Tibial nerve (tissue), 4 donors: ENCODE measurements at regions not wholly inside any gene's neighbourhood (a gene's known extent, or its start where the extent isn't known, plus 50 kb on each side); places are given as distances from the start of the nearest gene placed in this dataset.
A peak's percentile ranks its signal among the peaks of the same experiment; 100 is the strongest.

ENCODE experiments used
- DNase-seq, 2 donors: peaks; one replicate each; pipeline ENCODE4 v3.0.0-alpha.2; 2019; ENCODE audit warnings: low spot score in 2 of 2
- H3K27ac ChIP-seq, 4 donors: fragments of 200-600 bp; sonication (generic) in 3 of 4; one replicate each; pipeline ENCODE4 v1.5.1; 2017 to 2019; ENCODE audit warnings: mild to moderate bottlenecking in 1 of 4
- H3K27me3 ChIP-seq, 2 donors: fragments of 200-600 bp; sonication (generic) in 1 of 2; one replicate each; pipeline versions ENCODE4 v1.5.1 to v1.6.0; 2017 to 2019
- H3K36me3 ChIP-seq, 3 donors: fragments of 200-600 bp; sonication (generic); one replicate each; pipeline ENCODE4 v1.5.1; 2018 to 2019
- H3K4me1 ChIP-seq, 4 donors: fragments of 200-600 bp; sonication (generic) in 3 of 4; one replicate each; pipeline ENCODE4 v1.5.1; 2017 to 2019
- H3K4me3 ChIP-seq, 4 donors: fragments of 200-600 bp; sonication (generic) in 3 of 4; one replicate each; pipeline ENCODE4 v1.5.1; 2017 to 2019; ENCODE audit warnings: mild to moderate bottlenecking in 1 of 4, moderate library complexity in 1 of 4
- H3K9me3 ChIP-seq, 4 donors: fragments of 200-600 bp; sonication (generic) in 3 of 4; one replicate each; pipeline ENCODE4 v1.5.1; 2017 to 2019
- CTCF ChIP-seq, 5 experiments: fragments of 200-600 bp in 3 of 5; fragments of 450-650 bp in 2 of 5; sonication (generic) in 3 of 5; IDR thresholded peaks; one replicate each; pipeline ENCODE4 v1.5.1; 2016 to 2019; ENCODE audit warnings: antibody characterized with exemption in 5 of 5, mild to moderate bottlenecking in 3 of 5, moderate library complexity in 2 of 5
- EP300 ChIP-seq, 2 donors: sonication (generic); formaldehyde crosslinking; IDR thresholded peaks; one replicate each; pipeline ENCODE4 v1.6.1; 2017; ENCODE audit warnings: antibody characterized with exemption in 2 of 2, mild to moderate bottlenecking in 1 of 2
- POLR2A ChIP-seq, 2 donors: fragments of 450-650 bp; IDR thresholded peaks; one replicate each; pipeline ENCODE4 v1.6.1; 2017; ENCODE audit warnings: antibody characterized with exemption in 2 of 2, mild to moderate bottlenecking in 2 of 2, moderate library complexity in 2 of 2
- WGBS, 2 donors: methylation state at CpG; one replicate each; pipeline ENCODE4 v1.1.5; 2018; 5-methylcytosine and 5-hydroxymethylcytosine counted together

- Histone ChIP-seq H3K36me3 (no peaks in the 10 kb centered on the region), H3K27ac (no peak overlapping the region), H3K9me3 (no peaks in the 10 kb centered on the region), H3K4me3 (no peak overlapping the region), H3K4me1 (no peaks in the 10 kb centered on the region), H3K27me3 (no peaks in the 10 kb centered on the region)
- TF ChIP-seq EP300 (IDR thresholded peaks at IDR 0.05), result no peak
- TF ChIP-seq CTCF (IDR thresholded peaks at IDR 0.05), result peak; percentile 30 to 59 (median 45)
- WGBS, 2 donors, result 0% methylated on average over 1 of the region's 1 CpG
- DNase-seq, result no peak
Observed at GRCh38 chr5:165209101-165209727, 1703.8 kb downstream of the MAT2B start.

GRCh38 chr5:165224366-165225045 lies 1719.1 kb downstream of the MAT2B start:
- H3K4me1 ChIP-seq, result no peaks in the 10 kb centered on the region

GRCh38 chr5:165227515-165227914 lies 1722.1 kb downstream of the MAT2B start:
- no peaks in the 10 kb centered on the region for H3K27me3 ChIP-seq

More at GRCh38 chr5:165224366-165225045, 1719.1 kb downstream of the MAT2B start:
- TF ChIP-seq CTCF (IDR thresholded peaks at IDR 0.05) (no peak), POLR2A (IDR thresholded peaks at IDR 0.05) (no peak), EP300 (IDR thresholded peaks at IDR 0.05) (no peak)
- Histone ChIP-seq H3K36me3 (no peaks in the 10 kb centered on the region), H3K9me3 (no peaks in the 10 kb centered on the region), H3K27me3 (no peaks in the 10 kb centered on the region), H3K27ac (no peak overlapping the region), H3K4me3 (no peak overlapping the region)
- no peak for DNase-seq
- WGBS, 2 donors, result 60 to 74% methylated on average over 3 of the region's 3 CpGs

DNA sequence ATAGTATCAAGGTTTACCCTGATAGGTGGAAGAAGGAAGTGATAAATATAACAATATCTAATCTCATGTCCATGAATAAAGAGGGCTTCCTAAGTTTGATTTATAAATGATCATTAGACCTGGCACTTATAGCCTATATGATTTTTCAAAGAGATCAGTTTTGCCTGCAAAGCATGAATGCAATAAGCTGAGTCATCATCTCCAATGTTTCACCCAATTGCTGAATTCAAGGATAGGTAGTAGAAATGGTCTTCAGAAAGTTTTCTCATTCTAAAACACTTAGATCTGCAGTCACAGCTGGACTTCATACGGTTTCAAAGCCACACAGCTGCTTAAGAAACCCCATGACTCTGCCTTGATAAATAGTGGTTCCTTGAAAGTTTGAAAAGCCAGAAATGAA lies 1722.8 kb downstream of the MAT2B start:
- no peak overlapping the region for H3K27ac ChIP-seq
- 77 to 79% methylated on average over 1 of the region's 1 CpG for WGBS, 2 donors

More at GRCh38 chr5:165227515-165227914, 1722.1 kb downstream of the MAT2B start:
- no peaks in the 10 kb centered on the region for H3K4me1 ChIP-seq
- H3K9me3 ChIP-seq, result no peaks in the 10 kb centered on the region
- WGBS, 2 donors, result 83 to 92% methylated on average over 3 of the region's 3 CpGs
- DNase-seq, result no peak
- H3K36me3 ChIP-seq, result no peaks in the 10 kb centered on the region
- no peak overlapping the region for H3K27ac ChIP-seq
- no peak overlapping the region for H3K4me3 ChIP-seq
- TF ChIP-seq EP300 (IDR thresholded peaks at IDR 0.05) (no peak), POLR2A (IDR thresholded peaks at IDR 0.05) (no peak), CTCF (IDR thresholded peaks at IDR 0.05) (no peak)

More for the DNA sequence above, 1722.8 kb downstream of the MAT2B start:
- no peak for TF ChIP-seq EP300 (IDR thresholded peaks at IDR 0.05)
- TF ChIP-seq CTCF (IDR thresholded peaks at IDR 0.05), result no peak
- TF ChIP-seq POLR2A (IDR thresholded peaks at IDR 0.05), result no peak
- no peaks in the 10 kb centered on the region for H3K27me3 ChIP-seq
- DNase-seq, result no peak
- H3K4me3 ChIP-seq, result no peak overlapping the region
- H3K4me1 ChIP-seq, result no peaks in the 10 kb centered on the region
- no peaks in the 10 kb centered on the region for H3K36me3 ChIP-seq
- H3K9me3 ChIP-seq, result no peaks in the 10 kb centered on the region
